Neural cell (in vitro differentiated cells): ENCODE measurements at regions not wholly inside any gene's neighbourhood (a gene's known extent, or its start where the extent isn't known, plus 50 kb on each side); places are given as distances from the start of the nearest gene placed in this dataset.
A peak's percentile ranks its signal among the peaks of the same experiment; 100 is the strongest.

Source experiments
- H2AFZ ChIP-seq: fragments of 200-600, 300-800 bp; sonication (generic), shearing (Covaris generic); 2 replicates; pipeline ENCODE4 v1.6.0; 2014; ENCODE audit warnings: low read depth, mild to moderate bottlenecking, antibody characterized with exemption, low read length, moderate library complexity
- H3F3A ChIP-seq: fragments of 200-600 bp; shearing (Covaris generic); 2 replicates; pipeline ENCODE4 v1.6.1; 2016; ENCODE audit warnings: mild to moderate bottlenecking, moderate library complexity, mixed read lengths, antibody characterized with exemption, low read length; ENCODE audit not compliant: insufficient read depth, poor library complexity, severe bottlenecking
- H3K27ac ChIP-seq: fragments of 200-600, 300-800 bp; sonication (generic), shearing (Covaris generic); 2 replicates; pipeline ENCODE4 v1.5.1; 2014; ENCODE audit warnings: mild to moderate bottlenecking, low read length, moderate library complexity
- H3K27me3 ChIP-seq: fragments of 300-800, 200-600 bp; sonication (generic), shearing (Covaris generic); 2 replicates; pipeline ENCODE4 v1.6.0; 2014; ENCODE audit warnings: mild to moderate bottlenecking, low read depth, low read length, moderate library complexity; ENCODE audit not compliant: insufficient read depth
- H3K36me3 ChIP-seq: fragments of 300-800, 200-600 bp; sonication (generic), shearing (Covaris generic); 2 replicates; pipeline ENCODE4 v1.5.1; 2014; ENCODE audit warnings: mild to moderate bottlenecking, antibody characterized with exemption, low read length, moderate library complexity; ENCODE audit not compliant: insufficient read depth
- H3K4me2 ChIP-seq: fragments of 300-800, 200-600 bp; sonication (generic), shearing (Covaris generic); 2 replicates; pipeline ENCODE4 v1.6.0; 2014; ENCODE audit warnings: mild to moderate bottlenecking, low read length
- H3K4me3 ChIP-seq: fragments of 300-800, 200-600 bp; sonication (generic), shearing (Covaris generic); 2 replicates; pipeline ENCODE4 v1.5.1; 2014; ENCODE audit warnings: mild to moderate bottlenecking, low read length, moderate library complexity
- H3K79me2 ChIP-seq: fragments of 200-600 bp; shearing (Covaris generic); replicated peaks from 2 replicates; pipeline ENCODE4 v1.6.0; 2014; ENCODE audit warnings: mild to moderate bottlenecking, low read length, moderate library complexity; ENCODE audit not compliant: insufficient read depth
- H3K9ac ChIP-seq: fragments of 300-800, 200-600 bp; sonication (generic), shearing (Covaris generic); 2 replicates; pipeline ENCODE4 v1.6.1; 2016; ENCODE audit warnings: mild to moderate bottlenecking, low read length, mixed read lengths
- H3K9me2 ChIP-seq: fragments of 200-600 bp; shearing (Covaris generic); 2 replicates; pipeline ENCODE4 v1.6.1; 2016; ENCODE audit warnings: mild to moderate bottlenecking, low read length, mixed read lengths; ENCODE audit not compliant: insufficient read depth
- H3K9me3 ChIP-seq: fragments of 200-600, 300-800 bp; sonication (generic), shearing (Covaris generic); 2 replicates; pipeline ENCODE4 v1.6.1; 2016; ENCODE audit warnings: mild to moderate bottlenecking, mixed run types, low read length, moderate library complexity, mixed read lengths
- H4K20me1 ChIP-seq: fragments of 200-600 bp; shearing (Covaris generic); 2 replicates; pipeline ENCODE4 v1.6.1; 2016; ENCODE audit warnings: mild to moderate bottlenecking, mixed run types; ENCODE audit not compliant: insufficient read depth
- EP300 ChIP-seq: fragments of 450-650 bp; conservative IDR thresholded peaks from 2 replicates; pipeline ENCODE4 v1.6.1; 2014; ENCODE audit warnings: antibody characterized with exemption, mild to moderate bottlenecking, moderate library complexity; ENCODE audit not compliant: poor library complexity, severe bottlenecking
- EZH2 ChIP-seq: fragments of 200-600, 300-800 bp; shearing (Covaris generic), sonication (generic); IDR thresholded peaks from 2 replicates; pipeline ENCODE4 v1.6.1; 2014; ENCODE audit warnings: antibody characterized with exemption, low read length, borderline replicate concordance, mild to moderate bottlenecking; ENCODE audit not compliant: insufficient read depth, poor library complexity, severe bottlenecking
- MXI1 ChIP-seq: fragments of 450-650 bp; conservative IDR thresholded peaks from 2 replicates; pipeline ENCODE4 v1.6.1; 2014; ENCODE audit warnings: antibody characterized with exemption, mild to moderate bottlenecking; ENCODE audit not compliant: poor library complexity, severe bottlenecking
- POLR2AphosphoS5 ChIP-seq: IDR thresholded peaks from 2 replicates; pipeline ENCODE4 v1.6.1; 2012
- RAD21 ChIP-seq: fragments of 450-650 bp; conservative IDR thresholded peaks from 2 replicates; pipeline ENCODE4 v1.6.1; 2014; ENCODE audit warnings: antibody characterized with exemption, mild to moderate bottlenecking, moderate library complexity
- SMC3 ChIP-seq: fragments of 450-650 bp; conservative IDR thresholded peaks from 2 replicates; pipeline ENCODE4 v1.6.1; 2014; ENCODE audit warnings: antibody characterized with exemption, mild to moderate bottlenecking, moderate library complexity; ENCODE audit not compliant: poor library complexity
- TAF1 ChIP-seq: IDR thresholded peaks from 2 replicates; pipeline ENCODE4 v1.6.1; 2012; ENCODE audit warnings: low read depth
- TF ChIP-seq, protein P1 (sequence below): IDR thresholded peaks from 2 replicates; pipeline ENCODE4 v1.6.1; 2012; ENCODE audit warnings: borderline replicate concordance
- TF ChIP-seq, protein P2 (sequence below): fragments of 450-650 bp; IDR thresholded peaks from 2 replicates; pipeline ENCODE4 v1.5.1; 2014; ENCODE audit warnings: antibody characterized with exemption, mild to moderate bottlenecking, moderate library complexity; ENCODE audit not compliant: poor library complexity, severe bottlenecking

DNA sequence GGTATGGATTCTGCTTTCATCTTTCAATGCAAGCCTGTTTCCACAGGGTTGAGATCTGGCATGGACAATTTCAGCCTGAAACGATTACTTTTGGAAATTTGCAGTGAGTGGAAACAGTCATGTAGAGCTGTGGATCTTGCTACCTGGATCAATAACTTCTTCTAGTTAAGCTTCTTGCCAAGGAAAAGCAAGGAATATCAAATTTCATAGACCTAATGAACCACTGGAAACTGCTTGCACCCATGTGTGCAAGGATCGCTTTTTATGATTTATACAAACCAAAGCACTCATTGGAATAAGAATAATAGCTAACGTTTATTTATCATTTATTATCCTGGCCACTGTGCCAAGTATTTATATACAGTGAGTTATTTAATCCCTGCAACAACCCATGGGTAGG lies 392.8 kb downstream of the KCNRG start:
- H3K27me3 ChIP-seq = no peaks in the 10 kb centered on the region
- no peak overlapping the region for H3K9ac ChIP-seq
- H3K4me2 ChIP-seq = no peak overlapping the region
- H3F3A ChIP-seq = no peaks in the 10 kb centered on the region
- TF ChIP-seq, protein P1, sequence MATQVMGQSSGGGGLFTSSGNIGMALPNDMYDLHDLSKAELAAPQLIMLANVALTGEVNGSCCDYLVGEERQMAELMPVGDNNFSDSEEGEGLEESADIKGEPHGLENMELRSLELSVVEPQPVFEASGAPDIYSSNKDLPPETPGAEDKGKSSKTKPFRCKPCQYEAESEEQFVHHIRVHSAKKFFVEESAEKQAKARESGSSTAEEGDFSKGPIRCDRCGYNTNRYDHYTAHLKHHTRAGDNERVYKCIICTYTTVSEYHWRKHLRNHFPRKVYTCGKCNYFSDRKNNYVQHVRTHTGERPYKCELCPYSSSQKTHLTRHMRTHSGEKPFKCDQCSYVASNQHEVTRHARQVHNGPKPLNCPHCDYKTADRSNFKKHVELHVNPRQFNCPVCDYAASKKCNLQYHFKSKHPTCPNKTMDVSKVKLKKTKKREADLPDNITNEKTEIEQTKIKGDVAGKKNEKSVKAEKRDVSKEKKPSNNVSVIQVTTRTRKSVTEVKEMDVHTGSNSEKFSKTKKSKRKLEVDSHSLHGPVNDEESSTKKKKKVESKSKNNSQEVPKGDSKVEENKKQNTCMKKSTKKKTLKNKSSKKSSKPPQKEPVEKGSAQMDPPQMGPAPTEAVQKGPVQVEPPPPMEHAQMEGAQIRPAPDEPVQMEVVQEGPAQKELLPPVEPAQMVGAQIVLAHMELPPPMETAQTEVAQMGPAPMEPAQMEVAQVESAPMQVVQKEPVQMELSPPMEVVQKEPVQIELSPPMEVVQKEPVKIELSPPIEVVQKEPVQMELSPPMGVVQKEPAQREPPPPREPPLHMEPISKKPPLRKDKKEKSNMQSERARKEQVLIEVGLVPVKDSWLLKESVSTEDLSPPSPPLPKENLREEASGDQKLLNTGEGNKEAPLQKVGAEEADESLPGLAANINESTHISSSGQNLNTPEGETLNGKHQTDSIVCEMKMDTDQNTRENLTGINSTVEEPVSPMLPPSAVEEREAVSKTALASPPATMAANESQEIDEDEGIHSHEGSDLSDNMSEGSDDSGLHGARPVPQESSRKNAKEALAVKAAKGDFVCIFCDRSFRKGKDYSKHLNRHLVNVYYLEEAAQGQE = no peak
- TF ChIP-seq, protein P2, sequence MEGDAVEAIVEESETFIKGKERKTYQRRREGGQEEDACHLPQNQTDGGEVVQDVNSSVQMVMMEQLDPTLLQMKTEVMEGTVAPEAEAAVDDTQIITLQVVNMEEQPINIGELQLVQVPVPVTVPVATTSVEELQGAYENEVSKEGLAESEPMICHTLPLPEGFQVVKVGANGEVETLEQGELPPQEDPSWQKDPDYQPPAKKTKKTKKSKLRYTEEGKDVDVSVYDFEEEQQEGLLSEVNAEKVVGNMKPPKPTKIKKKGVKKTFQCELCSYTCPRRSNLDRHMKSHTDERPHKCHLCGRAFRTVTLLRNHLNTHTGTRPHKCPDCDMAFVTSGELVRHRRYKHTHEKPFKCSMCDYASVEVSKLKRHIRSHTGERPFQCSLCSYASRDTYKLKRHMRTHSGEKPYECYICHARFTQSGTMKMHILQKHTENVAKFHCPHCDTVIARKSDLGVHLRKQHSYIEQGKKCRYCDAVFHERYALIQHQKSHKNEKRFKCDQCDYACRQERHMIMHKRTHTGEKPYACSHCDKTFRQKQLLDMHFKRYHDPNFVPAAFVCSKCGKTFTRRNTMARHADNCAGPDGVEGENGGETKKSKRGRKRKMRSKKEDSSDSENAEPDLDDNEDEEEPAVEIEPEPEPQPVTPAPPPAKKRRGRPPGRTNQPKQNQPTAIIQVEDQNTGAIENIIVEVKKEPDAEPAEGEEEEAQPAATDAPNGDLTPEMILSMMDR = no peak
- no peak for TF ChIP-seq EP300
- no peak for TF ChIP-seq RAD21
- no peak for TF ChIP-seq TAF1
- no peaks in the 10 kb centered on the region for H4K20me1 ChIP-seq
- H3K79me2 ChIP-seq = no peaks in the 10 kb centered on the region
- H3K9me3 ChIP-seq = no peaks in the 10 kb centered on the region
- H2AFZ ChIP-seq = no peak overlapping the region
- H3K9me2 ChIP-seq = no peaks in the 10 kb centered on the region
- no peaks in the 10 kb centered on the region for H3K36me3 ChIP-seq
- H3K4me3 ChIP-seq = no peak overlapping the region
- no peak overlapping the region for H3K27ac ChIP-seq

DNA sequence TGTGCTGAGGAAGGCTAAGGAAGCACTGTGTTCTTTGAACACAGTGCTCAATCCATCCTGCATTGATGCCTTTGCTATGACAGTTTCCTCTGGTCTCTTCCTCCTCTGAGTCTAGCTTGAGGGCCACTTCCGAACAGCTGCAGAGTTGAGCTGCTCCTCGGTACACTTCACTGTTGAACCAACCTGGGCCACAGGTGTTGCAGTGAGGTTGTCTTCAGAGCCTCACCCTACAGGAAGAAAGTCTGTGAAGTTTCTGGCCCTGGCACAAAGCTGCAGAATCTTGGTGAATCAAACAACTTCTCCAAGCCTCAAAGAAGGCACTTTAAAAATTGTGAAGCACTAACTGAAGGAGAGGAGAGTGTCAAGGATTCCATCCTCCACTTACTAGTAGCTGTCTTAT lies 394.0 kb downstream of the KCNRG start:
- Histone ChIP-seq H3K27ac (no peak overlapping the region), H3K4me2 (no peak overlapping the region), H3K4me3 (no peak overlapping the region), H3K36me3 (no peaks in the 10 kb centered on the region), H3K27me3 (no peaks in the 10 kb centered on the region), H3K9ac (no peak overlapping the region), H4K20me1 (no peaks in the 10 kb centered on the region), H2AFZ (no peak overlapping the region), H3K9me2 (no peaks in the 10 kb centered on the region), H3F3A (no peaks in the 10 kb centered on the region), H3K79me2 (no peaks in the 10 kb centered on the region), H3K9me3 (no peaks in the 10 kb centered on the region)
- TF ChIP-seq EZH2 = no peak

DNA sequence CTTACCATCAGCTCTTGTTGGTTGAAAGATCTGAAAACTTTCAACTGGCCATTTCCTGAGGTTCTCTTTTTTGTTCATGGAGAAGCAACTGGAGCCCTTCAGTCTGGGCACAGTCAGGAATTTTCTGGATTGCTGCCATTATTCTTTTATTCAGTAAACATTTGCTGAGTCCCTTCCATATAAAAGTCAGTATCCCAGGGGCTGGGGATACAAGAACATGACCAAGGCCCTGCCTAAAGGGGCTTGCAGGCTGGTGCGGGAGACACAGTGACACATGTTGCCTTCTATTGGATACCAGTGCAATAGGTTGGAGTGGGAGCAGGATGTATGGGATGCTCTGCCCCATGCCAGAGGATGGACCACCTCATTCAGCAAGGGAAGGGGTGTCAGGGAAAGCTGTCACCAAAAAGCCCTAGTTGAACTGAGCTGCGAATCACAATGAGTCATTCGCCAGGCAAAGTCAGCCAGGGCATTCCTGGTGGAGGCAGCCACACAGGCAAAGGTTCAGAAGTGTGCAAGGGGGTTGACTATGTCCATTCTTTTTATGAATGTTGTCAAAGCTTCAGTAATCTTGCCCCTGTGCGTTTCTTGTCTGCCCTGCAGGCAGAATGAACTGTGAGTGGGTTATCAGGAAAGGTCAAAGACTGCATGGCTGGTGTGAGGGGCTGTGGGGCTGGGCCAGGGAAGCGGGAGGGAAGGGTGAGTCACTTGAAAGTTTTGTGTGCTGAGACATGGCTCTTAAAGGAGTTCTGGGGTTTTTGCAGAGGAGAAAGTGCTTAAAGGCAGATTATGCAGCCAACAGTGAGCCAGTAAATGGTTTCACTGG lies 395.9 kb downstream of the KCNRG start:
- TF ChIP-seq, protein P2 = no peak
- TF ChIP-seq MXI1 (no peak), RAD21 (no peak), SMC3 (no peak), TAF1 (no peak), EP300 (no peak), EZH2 (no peak), POLR2AphosphoS5 (no peak)
- TF ChIP-seq, protein P1 = no peak
- Histone ChIP-seq H3K9me3 (no peaks in the 10 kb centered on the region), H3K9me2 (no peaks in the 10 kb centered on the region), H3K4me2 (no peak overlapping the region), H3K36me3 (no peaks in the 10 kb centered on the region), H3K9ac (no peak overlapping the region), H3K79me2 (no peaks in the 10 kb centered on the region), H3K4me3 (no peak overlapping the region), H3K27me3 (no peaks in the 10 kb centered on the region), H3F3A (no peaks in the 10 kb centered on the region), H4K20me1 (no peaks in the 10 kb centered on the region), H2AFZ (no peak overlapping the region), H3K27ac (peak overlapping the region; percentile 63)
